AG04449 (cell line): ENCODE measurements at regions not wholly inside any gene's neighbourhood (a gene's known extent, or its start where the extent isn't known, plus 50 kb on each side); places are given as distances from the start of the nearest gene placed in this dataset.

Source experiments
- CTCF ChIA-PET: fragments of 350-600 bp; formaldehyde crosslinking; extraction: SDS; loops from one replicate; lab custom pipeline; 2021; ENCODE audit warnings: antibody characterized with exemption; lab: Yijun Ruan, JAX
- POLR2A ChIA-PET: fragments of 400-600, 350-600 bp; formaldehyde crosslinking; extraction: SDS; loops from one replicate; lab custom pipeline; 2020; ENCODE audit warnings: antibody characterized with exemption, inconsistent platforms; lab: Yijun Ruan, JAX
- DNase-seq: peaks from one replicate; pipeline ENCODE4 v3.0.0-alpha.2; 2010; ENCODE audit warnings: low read depth, low spot score
- H3K4me3 ChIP-seq: 2 replicates; pipeline ENCODE4 v1.5.1; 2011; ENCODE audit warnings: low read depth, mild to moderate bottlenecking, control low read depth, low read length
- CTCF ChIP-seq: IDR thresholded peaks from one replicate; pipeline ENCODE4 v1.5.1; 2011; ENCODE audit warnings: mild to moderate bottlenecking, moderate library complexity, low read length, control low read depth, inconsistent platforms; ENCODE audit not compliant: insufficient read depth; ENCODE audit errors: missing control alignments

GRCh38 chr13:111025310-111025709, 89.8 kb upstream of the ARHGEF7 start:
- TF ChIP-seq CTCF: no peak
- CTCF ChIA-PET: no interaction called here
- POLR2A ChIA-PET: no interaction called here
- DNase-seq: no peak
- no peak overlapping the region for H3K4me3 ChIP-seq

GRCh38 chr13:111022886-111023285, 92.2 kb upstream of the ARHGEF7 start:
- DNase-seq: no peak
- H3K4me3 ChIP-seq: no peak overlapping the region
- CTCF ChIA-PET: no interaction called here
- POLR2A ChIA-PET: no interaction called here
- TF ChIP-seq CTCF: no peak

GRCh38 chr13:111022241-111022640, 92.9 kb upstream of the ARHGEF7 start:
- H3K4me3 ChIP-seq: no peak overlapping the region
- POLR2A ChIA-PET: no interaction called here
- no peak for TF ChIP-seq CTCF
- CTCF ChIA-PET: no interaction called here
- no peak for DNase-seq

- ChIA-PET CTCF (no interaction called here), POLR2A (no interaction called here)
- H3K4me3 ChIP-seq: no peak overlapping the region
- DNase-seq: no peak
- no peak for TF ChIP-seq CTCF
These were observed 93.8 kb upstream of the ARHGEF7 start for GRCh38 chr13:111021270-111021669.

GRCh38 chr13:111020546-111020945, 94.6 kb upstream of the ARHGEF7 start:
- CTCF ChIA-PET: no interaction called here
- TF ChIP-seq CTCF: no peak
- no peak overlapping the region for H3K4me3 ChIP-seq
- DNase-seq: no peak
- POLR2A ChIA-PET: no interaction called here

- no peak for TF ChIP-seq CTCF
- no peak overlapping the region for H3K4me3 ChIP-seq
- ChIA-PET CTCF (no interaction called here), POLR2A (no interaction called here)
- DNase-seq: no peak
These were observed 95.1 kb upstream of the ARHGEF7 start for GRCh38 chr13:111020021-111020420.
